H1 (cell line): ENCODE measurements at regions not wholly inside any gene's neighbourhood (a gene's known extent, or its start where the extent isn't known, plus 50 kb on each side); places are given as distances from the start of the nearest gene placed in this dataset.

Source experiments
- KDM1A ChIP-seq: fragments of 200-600, 300-600 bp; sonication (generic); IDR thresholded peaks from 2 replicates; pipeline ENCODE4 v1.7.1; 2016; ENCODE audit warnings: mild to moderate bottlenecking, low read length, borderline replicate concordance
- SIN3A ChIP-seq, 2 experiments: IDR thresholded peaks in 1 of 2; conservative IDR thresholded peaks in 1 of 2; 2 replicates each; pipeline ENCODE4 v1.6.1; 2011 to 2012; ENCODE audit warnings: low read length in 2 of 2, improper control_type of control experiment in 1 of 2, low read depth in 1 of 2, mild to moderate bottlenecking in 1 of 2
- SP4 ChIP-seq: IDR thresholded peaks from 2 replicates; pipeline ENCODE4 v1.6.1; 2012; ENCODE audit warnings: low read length, inconsistent platforms

GRCh38 chrX:93468075-93468474 lies 205.3 kb downstream of the NAP1L3 start (continued):
- TF ChIP-seq KDM1A (no peak), SP4 (no peak), SIN3A (conservative IDR thresholded peaks at IDR 0.05 in 1 of 2, IDR thresholded peaks at IDR 0.05 in 1 of 2; ENCODE audit: low read depth in 1 of 2, low read length in 2 of 2) (no peak)
